ENCODE measurements at regions not wholly inside any gene's neighbourhood (a gene's known extent, or its start where the extent isn't known, plus 50 kb on each side); places are given as distances from the start of the nearest gene placed in this dataset.
A peak's percentile ranks its signal among the peaks of the same experiment; 100 is the strongest.

GRCh38 chr1:244114892-244115291 is 63.8 kb downstream of the ZBTB18 start:
- Mint-ChIP-seq H3K4me1 (ENCODE audit: low read depth) (no peaks in the 10 kb centered on the region), H3K27me3 (no peaks in the 10 kb centered on the region), H3K9me3 (no peaks in the 10 kb centered on the region), H3K36me3 (ENCODE audit: low read depth) (no peaks in the 10 kb centered on the region), H3K4me3 (no peak overlapping the region), H3K27ac (no peak overlapping the region)
- ATAC-seq = no peak
- POLR2A ChIA-PET = no interaction called here
- CTCF ChIA-PET = no interaction called here
- no peak for DNase-seq
- TF ChIP-seq, protein P1, sequence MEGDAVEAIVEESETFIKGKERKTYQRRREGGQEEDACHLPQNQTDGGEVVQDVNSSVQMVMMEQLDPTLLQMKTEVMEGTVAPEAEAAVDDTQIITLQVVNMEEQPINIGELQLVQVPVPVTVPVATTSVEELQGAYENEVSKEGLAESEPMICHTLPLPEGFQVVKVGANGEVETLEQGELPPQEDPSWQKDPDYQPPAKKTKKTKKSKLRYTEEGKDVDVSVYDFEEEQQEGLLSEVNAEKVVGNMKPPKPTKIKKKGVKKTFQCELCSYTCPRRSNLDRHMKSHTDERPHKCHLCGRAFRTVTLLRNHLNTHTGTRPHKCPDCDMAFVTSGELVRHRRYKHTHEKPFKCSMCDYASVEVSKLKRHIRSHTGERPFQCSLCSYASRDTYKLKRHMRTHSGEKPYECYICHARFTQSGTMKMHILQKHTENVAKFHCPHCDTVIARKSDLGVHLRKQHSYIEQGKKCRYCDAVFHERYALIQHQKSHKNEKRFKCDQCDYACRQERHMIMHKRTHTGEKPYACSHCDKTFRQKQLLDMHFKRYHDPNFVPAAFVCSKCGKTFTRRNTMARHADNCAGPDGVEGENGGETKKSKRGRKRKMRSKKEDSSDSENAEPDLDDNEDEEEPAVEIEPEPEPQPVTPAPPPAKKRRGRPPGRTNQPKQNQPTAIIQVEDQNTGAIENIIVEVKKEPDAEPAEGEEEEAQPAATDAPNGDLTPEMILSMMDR (IDR thresholded peaks at IDR 0.05) = no peak
- intact Hi-C loops (cut with micrococcal nuclease) = no loop called here

DNA sequence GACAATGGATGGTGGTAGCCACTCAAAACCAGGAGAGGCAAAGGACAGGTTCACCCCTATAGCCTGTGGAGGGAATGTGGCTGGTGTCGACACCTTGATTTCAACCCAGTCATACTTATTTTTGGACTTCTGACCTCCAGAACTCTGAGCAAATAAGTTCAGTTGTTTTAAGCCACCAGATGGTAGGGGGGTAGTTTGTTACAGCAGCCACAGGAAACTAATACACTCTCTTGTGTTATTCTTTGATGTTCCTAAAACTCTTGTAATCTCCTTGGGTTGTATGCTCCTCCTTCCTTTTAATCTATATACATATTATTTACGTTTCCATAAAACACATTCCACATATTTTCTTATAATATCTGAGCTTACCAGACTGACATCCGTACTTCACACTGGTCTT is 65.9 kb downstream of the ZBTB18 start:
- no peaks in the 10 kb centered on the region for H3K36me3 Mint-ChIP-seq (ENCODE audit: low read depth)
- ATAC-seq (no peak), DNase-seq (no peak)
- H3K4me3 Mint-ChIP-seq = no peak overlapping the region
- H3K9me3 Mint-ChIP-seq = no peaks in the 10 kb centered on the region
- no peaks in the 10 kb centered on the region for H3K27me3 Mint-ChIP-seq
- intact Hi-C loops (cut with micrococcal nuclease) = no loop called here
- H3K4me1 Mint-ChIP-seq (ENCODE audit: low read depth) = no peaks in the 10 kb centered on the region
- POLR2A ChIA-PET = interaction anchor here (0.9 kb wide), 1 partner anchor 34 kb away, joined by 3 read pairs; no protein-coding TSS in a partner anchor
- H3K27ac Mint-ChIP-seq = no peak overlapping the region
- TF ChIP-seq, protein P1 (IDR thresholded peaks at IDR 0.05) = no peak
- CTCF ChIA-PET = no interaction called here

GRCh38 chr1:244118109-244118761 is 67.2 kb downstream of the ZBTB18 start:
- Mint-ChIP-seq H3K27ac (no peak overlapping the region), H3K4me1 (ENCODE audit: low read depth) (no peaks in the 10 kb centered on the region), H3K4me3 (no peak overlapping the region), H3K27me3 (no peaks in the 10 kb centered on the region), H3K36me3 (ENCODE audit: low read depth) (no peaks in the 10 kb centered on the region), H3K9me3 (no peaks in the 10 kb centered on the region)
- TF ChIP-seq, protein P1 (IDR thresholded peaks at IDR 0.05) = no peak
- intact Hi-C loops (cut with micrococcal nuclease) = no loop called here
- ChIA-PET POLR2A (no interaction called here), CTCF (no interaction called here)
- ATAC-seq (no peak), DNase-seq (no peak)

GRCh38 chr1:244128591-244129383 is 77.7 kb downstream of the ZBTB18 start:
- TF ChIP-seq, protein P1 (IDR thresholded peaks at IDR 0.05) = no peak
- CTCF ChIA-PET = no interaction called here
- Mint-ChIP-seq H3K36me3 (ENCODE audit: low read depth) (no peaks in the 10 kb centered on the region), H3K4me3 (no peak overlapping the region), H3K9me3 (peaks cover 2% of the 10 kb centered on the region), H3K27me3 (no peaks in the 10 kb centered on the region), H3K4me1 (ENCODE audit: low read depth) (peaks cover 6% of the 10 kb centered on the region), H3K27ac (no peak overlapping the region)
- ATAC-seq = no peak
- intact Hi-C loops (cut with micrococcal nuclease) = no loop called here
- POLR2A ChIA-PET = no interaction called here
- no peak for DNase-seq

GRCh38 chr1:244137276-244137675 is 86.2 kb downstream of the ZBTB18 start:
- Mint-ChIP-seq H3K4me1 (ENCODE audit: low read depth) (peaks cover 11% of the 10 kb centered on the region), H3K36me3 (ENCODE audit: low read depth) (no peaks in the 10 kb centered on the region), H3K27me3 (peaks cover 7% of the 10 kb centered on the region), H3K4me3 (peak overlapping the region; percentile 50), H3K9me3 (no peaks in the 10 kb centered on the region), H3K27ac (no peak overlapping the region)
- POLR2A ChIA-PET = no interaction called here
- DNase-seq (no peak), ATAC-seq (no peak)
- intact Hi-C loops (cut with micrococcal nuclease) = no loop called here
- TF ChIP-seq, protein P1 (IDR thresholded peaks at IDR 0.05) = no peak
- CTCF ChIA-PET = no interaction called here

All from activated CD8-positive, alpha-beta T cell treated with anti-CD3 and anti-CD28 coated beads for 36 hours (primary cell).